ENCODE measurements at regions not wholly inside any gene's neighbourhood (a gene's known extent, or its start where the extent isn't known, plus 50 kb on each side); places are given as distances from the start of the nearest gene placed in this dataset.
A peak's percentile ranks its signal among the peaks of the same experiment; 100 is the strongest.

DNA sequence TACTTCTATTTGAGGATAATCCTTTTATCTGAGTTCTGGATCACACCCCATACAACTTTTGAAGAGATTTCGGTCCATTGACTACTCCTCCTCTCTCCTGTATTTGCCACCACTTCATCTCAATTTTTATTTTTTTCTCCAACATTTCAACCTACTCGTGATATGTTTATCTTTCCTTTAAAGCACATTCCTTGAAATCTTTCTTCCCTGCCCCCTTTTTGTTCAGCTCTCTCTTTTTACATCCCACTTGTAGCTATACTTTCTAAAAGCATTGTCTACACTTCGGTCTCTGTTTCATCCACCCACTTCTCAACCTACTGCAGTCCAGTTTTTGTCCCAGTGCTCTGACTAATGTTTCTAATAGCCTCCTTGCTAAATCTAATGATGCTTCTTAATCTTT lies 299.4 kb downstream of the PSAT1 start:
- DNase-seq (ENCODE audit: low spot score) = no peak
- in situ Hi-C loops (cut with MboI; ENCODE audit: low sequenced_read_pairs, unreplicated experiment) = no loop called here
- TF ChIP-seq, protein P1, sequence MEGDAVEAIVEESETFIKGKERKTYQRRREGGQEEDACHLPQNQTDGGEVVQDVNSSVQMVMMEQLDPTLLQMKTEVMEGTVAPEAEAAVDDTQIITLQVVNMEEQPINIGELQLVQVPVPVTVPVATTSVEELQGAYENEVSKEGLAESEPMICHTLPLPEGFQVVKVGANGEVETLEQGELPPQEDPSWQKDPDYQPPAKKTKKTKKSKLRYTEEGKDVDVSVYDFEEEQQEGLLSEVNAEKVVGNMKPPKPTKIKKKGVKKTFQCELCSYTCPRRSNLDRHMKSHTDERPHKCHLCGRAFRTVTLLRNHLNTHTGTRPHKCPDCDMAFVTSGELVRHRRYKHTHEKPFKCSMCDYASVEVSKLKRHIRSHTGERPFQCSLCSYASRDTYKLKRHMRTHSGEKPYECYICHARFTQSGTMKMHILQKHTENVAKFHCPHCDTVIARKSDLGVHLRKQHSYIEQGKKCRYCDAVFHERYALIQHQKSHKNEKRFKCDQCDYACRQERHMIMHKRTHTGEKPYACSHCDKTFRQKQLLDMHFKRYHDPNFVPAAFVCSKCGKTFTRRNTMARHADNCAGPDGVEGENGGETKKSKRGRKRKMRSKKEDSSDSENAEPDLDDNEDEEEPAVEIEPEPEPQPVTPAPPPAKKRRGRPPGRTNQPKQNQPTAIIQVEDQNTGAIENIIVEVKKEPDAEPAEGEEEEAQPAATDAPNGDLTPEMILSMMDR (IDR thresholded peaks at IDR 0.05; ENCODE audit: borderline replicate concordance, control extremely low read depth, extremely low read depth, insufficient read depth, missing control alignments) = no peak

DNA sequence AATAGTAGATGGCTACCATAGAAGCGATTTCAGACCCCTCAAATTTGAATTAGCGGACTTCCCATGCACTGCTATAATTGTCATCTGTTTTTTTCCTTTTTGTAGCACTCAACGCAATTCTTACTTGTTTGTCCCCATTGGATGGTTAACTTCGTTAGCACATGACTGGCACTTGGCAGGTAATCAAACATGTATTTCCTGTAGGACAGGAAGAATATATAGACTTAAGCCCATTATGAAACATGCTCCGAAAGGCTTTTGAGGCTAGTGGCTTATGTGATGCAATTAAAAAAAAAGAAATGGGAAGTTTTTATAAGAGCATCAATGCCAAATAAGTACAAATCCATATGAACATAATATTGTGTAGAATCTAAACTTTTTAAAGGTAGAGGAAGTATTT lies 301.2 kb downstream of the PSAT1 start:
- DNase-seq (ENCODE audit: low spot score) = no peak
- in situ Hi-C loops (cut with MboI; ENCODE audit: low sequenced_read_pairs, unreplicated experiment) = no loop called here
- TF ChIP-seq, protein P1 (IDR thresholded peaks at IDR 0.05; ENCODE audit: borderline replicate concordance, control extremely low read depth, extremely low read depth, insufficient read depth, missing control alignments) = no peak

DNA sequence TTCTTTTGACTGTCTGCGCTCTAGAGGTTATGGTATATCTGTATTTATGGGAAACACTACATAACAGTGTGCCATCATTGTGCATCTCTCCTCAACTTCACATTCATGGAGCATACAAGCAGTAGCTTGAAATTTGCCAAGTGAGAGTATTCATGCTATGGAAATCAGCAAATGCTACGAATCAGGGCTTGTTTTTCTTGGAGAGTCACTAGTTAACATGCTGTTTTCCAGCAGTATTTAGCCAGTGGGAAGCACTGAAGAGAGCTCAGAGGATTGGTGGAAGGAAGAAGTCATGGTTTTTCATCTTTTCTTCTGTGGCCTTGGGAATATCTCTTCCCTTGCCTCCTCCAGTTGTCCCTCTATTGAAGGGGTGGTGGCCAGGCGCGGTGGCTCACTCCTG lies 303.0 kb downstream of the PSAT1 start:
- in situ Hi-C loops (cut with MboI; ENCODE audit: low sequenced_read_pairs, unreplicated experiment) = no loop called here
- TF ChIP-seq, protein P1 (IDR thresholded peaks at IDR 0.05; ENCODE audit: borderline replicate concordance, control extremely low read depth, extremely low read depth, insufficient read depth, missing control alignments) = no peak
- no peak for DNase-seq (ENCODE audit: low spot score)

DNA sequence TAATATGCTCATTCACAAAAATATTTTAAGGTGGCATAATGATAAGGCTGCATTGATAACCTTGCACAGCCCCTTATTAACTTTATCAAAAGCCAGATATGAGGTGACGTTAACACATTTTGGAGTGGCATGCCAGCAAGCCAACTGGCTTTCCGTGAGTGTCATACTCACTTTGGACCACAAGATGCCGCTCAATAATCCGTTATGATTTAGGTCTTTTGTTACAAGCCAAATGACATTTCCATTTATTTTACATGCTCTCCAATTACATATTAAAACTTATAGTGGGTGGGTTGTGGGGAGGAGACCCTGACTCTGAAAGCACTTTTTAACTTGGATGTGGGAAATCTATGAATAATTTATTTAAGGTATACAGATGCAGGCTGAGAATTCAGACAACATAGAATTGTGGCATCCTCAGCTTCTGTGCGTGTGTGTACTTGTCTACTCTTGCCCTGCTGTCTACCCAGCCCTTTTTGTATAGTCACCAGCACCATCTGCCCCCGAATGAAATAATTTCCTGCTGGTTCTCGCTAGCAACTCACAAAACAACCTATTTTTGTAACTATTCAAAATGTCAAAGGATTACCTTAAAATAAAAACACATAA lies 305.1 kb downstream of the PSAT1 start:
- DNase-seq (ENCODE audit: low spot score) = no peak
- TF ChIP-seq, protein P1 (IDR thresholded peaks at IDR 0.05; ENCODE audit: borderline replicate concordance, control extremely low read depth, extremely low read depth, insufficient read depth, missing control alignments) = peak; percentile 53
- in situ Hi-C loops (cut with MboI; ENCODE audit: low sequenced_read_pairs, unreplicated experiment) = no loop called here

DNA sequence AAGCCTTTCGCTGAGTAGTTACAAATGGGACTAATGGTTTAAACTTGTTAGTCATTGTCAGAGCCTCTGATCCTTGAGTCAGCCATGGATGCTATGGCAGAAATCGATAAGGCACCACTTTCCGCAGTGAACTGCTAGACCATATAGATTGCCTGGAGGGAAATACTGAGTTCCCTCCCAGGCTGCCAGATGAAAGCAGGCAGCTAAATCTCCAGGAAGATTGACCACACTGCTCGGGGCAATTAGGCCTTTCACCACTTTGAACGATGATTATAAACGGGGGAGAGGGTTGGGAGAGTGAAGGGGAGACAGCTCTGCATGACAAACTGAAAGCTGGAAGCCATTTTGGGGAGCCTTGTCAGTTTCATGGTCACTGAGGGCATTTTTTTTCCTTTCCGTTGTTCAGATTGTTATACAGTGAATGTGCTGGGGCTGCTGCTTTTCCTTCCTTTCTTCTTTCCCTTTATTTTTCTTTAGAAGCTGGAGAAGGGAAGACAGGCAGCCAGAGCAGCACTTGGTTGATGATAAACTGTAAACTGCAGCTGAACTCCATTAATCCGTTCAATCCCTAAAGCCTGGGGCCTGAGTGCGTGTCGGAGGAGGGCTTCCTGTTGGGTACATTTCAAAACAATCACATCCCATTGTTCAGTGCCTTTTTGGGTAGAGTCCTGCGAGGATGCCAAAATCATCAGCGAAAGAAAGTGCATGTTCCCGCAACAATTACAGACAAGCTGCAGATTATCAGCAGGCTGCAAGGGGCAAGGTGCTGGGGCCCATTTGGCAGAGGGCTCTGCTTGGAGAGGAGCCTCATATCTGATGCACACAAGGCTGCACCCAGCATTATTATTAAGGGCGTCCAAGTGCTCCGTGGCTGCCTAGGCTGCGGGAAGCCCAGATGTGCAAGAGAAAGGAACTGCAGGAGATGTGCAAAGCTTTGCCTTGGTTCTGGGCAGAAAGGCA lies 308.4 kb downstream of the PSAT1 start:
- in situ Hi-C loops (cut with MboI; ENCODE audit: low sequenced_read_pairs, unreplicated experiment) = no loop called here
- no peak for DNase-seq (ENCODE audit: low spot score)
- TF ChIP-seq, protein P1 (IDR thresholded peaks at IDR 0.05; ENCODE audit: borderline replicate concordance, control extremely low read depth, extremely low read depth, insufficient read depth, missing control alignments) = no peak

DNA sequence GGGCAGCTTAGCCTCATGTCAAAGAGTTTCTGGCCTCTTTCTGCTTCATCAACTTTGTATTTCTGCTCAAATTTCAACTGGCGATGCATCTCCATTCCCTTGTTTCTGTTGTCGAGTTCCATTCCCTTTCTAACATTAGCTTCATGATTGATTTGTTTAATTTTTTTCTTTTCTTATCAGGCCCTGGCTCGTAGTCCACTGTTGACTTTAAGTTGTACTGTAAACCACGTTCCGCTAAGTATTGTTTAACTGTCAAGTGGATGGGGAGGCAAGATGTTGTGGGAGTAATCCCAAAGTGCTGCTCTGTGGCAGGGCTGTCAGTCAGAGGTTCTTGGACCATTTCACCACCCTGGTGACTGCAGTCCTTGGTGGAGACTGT lies 309.1 kb downstream of the PSAT1 start:
- in situ Hi-C loops (cut with MboI; ENCODE audit: low sequenced_read_pairs, unreplicated experiment) = no loop called here
- TF ChIP-seq, protein P1 (IDR thresholded peaks at IDR 0.05; ENCODE audit: borderline replicate concordance, control extremely low read depth, extremely low read depth, insufficient read depth, missing control alignments) = no peak
- no peak for DNase-seq (ENCODE audit: low spot score)
